ENCODE measurements at regions not wholly inside any gene's neighbourhood (a gene's known extent, or its start where the extent isn't known, plus 50 kb on each side); places are given as distances from the start of the nearest gene placed in this dataset.

- no peak for TF ChIP-seq ZFX (IDR thresholded peaks at IDR 0.05)
- TF ChIP-seq, protein P1, sequence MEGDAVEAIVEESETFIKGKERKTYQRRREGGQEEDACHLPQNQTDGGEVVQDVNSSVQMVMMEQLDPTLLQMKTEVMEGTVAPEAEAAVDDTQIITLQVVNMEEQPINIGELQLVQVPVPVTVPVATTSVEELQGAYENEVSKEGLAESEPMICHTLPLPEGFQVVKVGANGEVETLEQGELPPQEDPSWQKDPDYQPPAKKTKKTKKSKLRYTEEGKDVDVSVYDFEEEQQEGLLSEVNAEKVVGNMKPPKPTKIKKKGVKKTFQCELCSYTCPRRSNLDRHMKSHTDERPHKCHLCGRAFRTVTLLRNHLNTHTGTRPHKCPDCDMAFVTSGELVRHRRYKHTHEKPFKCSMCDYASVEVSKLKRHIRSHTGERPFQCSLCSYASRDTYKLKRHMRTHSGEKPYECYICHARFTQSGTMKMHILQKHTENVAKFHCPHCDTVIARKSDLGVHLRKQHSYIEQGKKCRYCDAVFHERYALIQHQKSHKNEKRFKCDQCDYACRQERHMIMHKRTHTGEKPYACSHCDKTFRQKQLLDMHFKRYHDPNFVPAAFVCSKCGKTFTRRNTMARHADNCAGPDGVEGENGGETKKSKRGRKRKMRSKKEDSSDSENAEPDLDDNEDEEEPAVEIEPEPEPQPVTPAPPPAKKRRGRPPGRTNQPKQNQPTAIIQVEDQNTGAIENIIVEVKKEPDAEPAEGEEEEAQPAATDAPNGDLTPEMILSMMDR (conservative IDR thresholded peaks at IDR 0.05): no peak
Measured at GRCh38 chr6:63502156-63502555, 70.1 kb upstream of the LOC128125822 start.
